ENCODE measurements at regions not wholly inside any gene's neighbourhood (a gene's known extent, or its start where the extent isn't known, plus 50 kb on each side); places are given as distances from the start of the nearest gene placed in this dataset.

GRCh38 chrX:149365061-149365460, 140.0 kb downstream of the IDS start:
- Histone ChIP-seq H3K27ac (no peak overlapping the region), H3K4me1 (replicated peaks in 1 of 2) (no peaks in the 10 kb centered on the region), H3K27me3 (no peaks in the 10 kb centered on the region), H3K4me3 (no peak overlapping the region), H3K9me3 (replicated peaks in 1 of 3) (no peaks in the 10 kb centered on the region), H3K36me3 (replicated peaks in 1 of 2) (no peaks in the 10 kb centered on the region)
- 70 to 87% (median 80%) methylated on average over 1 of the region's 1 CpG for WGBS, 4 donors
- TF ChIP-seq CTCF (IDR thresholded peaks at IDR 0.05): no peak
- TF ChIP-seq POLR2A (IDR thresholded peaks at IDR 0.05): no peak
- no peak for DNase-seq
- intact Hi-C loops (cut with DNase I): no loop called here

GRCh38 chrX:149363965-149364364, 141.1 kb downstream of the IDS start:
- no peak for DNase-seq
- intact Hi-C loops (cut with DNase I): no loop called here
- 26 to 51% (median 32%) methylated on average over 2 of the region's 2 CpGs for WGBS, 4 donors
- Histone ChIP-seq H3K36me3 (replicated peaks in 1 of 2) (no peaks in the 10 kb centered on the region), H3K27me3 (no peaks in the 10 kb centered on the region), H3K4me1 (replicated peaks in 1 of 2) (no peaks in the 10 kb centered on the region), H3K27ac (no peak overlapping the region), H3K9me3 (replicated peaks in 1 of 3) (no peaks in the 10 kb centered on the region), H3K4me3 (no peak overlapping the region)
- TF ChIP-seq CTCF (IDR thresholded peaks at IDR 0.05): no peak
- no peak for TF ChIP-seq POLR2A (IDR thresholded peaks at IDR 0.05)

DNA sequence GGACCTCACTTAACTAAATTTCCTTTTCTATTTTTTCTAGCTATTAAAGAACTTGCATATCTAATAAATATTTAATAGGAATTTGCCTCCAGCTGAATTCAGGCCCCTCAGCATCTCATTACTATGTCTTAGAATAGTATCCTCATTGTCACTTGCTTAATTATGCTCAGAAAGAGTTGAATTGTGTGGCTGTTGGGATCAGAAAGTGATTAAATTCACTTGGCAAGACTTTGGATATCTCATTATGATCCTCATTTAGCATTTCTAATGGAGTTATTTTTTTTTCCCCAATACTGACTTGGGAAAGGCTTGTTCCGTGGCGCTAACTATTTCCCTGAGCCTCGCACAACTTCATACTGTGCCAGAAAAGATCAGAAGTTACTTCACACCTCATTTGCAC, 158.8 kb downstream of the IDS start:
- TF ChIP-seq POLR2A (IDR thresholded peaks at IDR 0.05) (no peak), CTCF (IDR thresholded peaks at IDR 0.05) (no peak)
- WGBS, 4 donors: 64 to 84% (median 73%) methylated on average over 3 of the region's 3 CpGs
- H3K9me3 ChIP-seq (replicated peaks in 1 of 3): no peaks in the 10 kb centered on the region
- intact Hi-C loops (cut with DNase I): no loop called here
- no peaks in the 10 kb centered on the region for H3K4me1 ChIP-seq (replicated peaks in 1 of 2)
- H3K27me3 ChIP-seq: no peaks in the 10 kb centered on the region
- no peak overlapping the region for H3K4me3 ChIP-seq
- no peaks in the 10 kb centered on the region for H3K36me3 ChIP-seq (replicated peaks in 1 of 2)
- no peak overlapping the region for H3K27ac ChIP-seq
- DNase-seq: no peak

- H3K4me3 ChIP-seq: no peak overlapping the region
- H3K9me3 ChIP-seq (replicated peaks in 1 of 3): no peaks in the 10 kb centered on the region
- H3K27me3 ChIP-seq: no peaks in the 10 kb centered on the region
- WGBS, 4 donors: 60 to 80% (median 71%) methylated on average over 2 of the region's 2 CpGs
- H3K36me3 ChIP-seq (replicated peaks in 1 of 2): no peaks in the 10 kb centered on the region
- intact Hi-C loops (cut with DNase I): no loop called here
- no peaks in the 10 kb centered on the region for H3K4me1 ChIP-seq (replicated peaks in 1 of 2)
- DNase-seq: no peak
- no peak overlapping the region for H3K27ac ChIP-seq
- TF ChIP-seq CTCF (IDR thresholded peaks at IDR 0.05) (no peak), POLR2A (IDR thresholded peaks at IDR 0.05) (no peak)
These were observed 182.8 kb downstream of the IDS start for GRCh38 chrX:149322316-149322715.
